DOHH2 (cell line): ENCODE measurements at regions not wholly inside any gene's neighbourhood (a gene's known extent, or its start where the extent isn't known, plus 50 kb on each side); places are given as distances from the start of the nearest gene placed in this dataset.

Source experiments
- H3F3A ChIP-seq: fragments of 200-600 bp; sonication (generic), shearing (Covaris generic); 2 replicates; pipeline ENCODE4 v1.6.0; 2016; ENCODE audit warnings: antibody characterized with exemption, mild to moderate bottlenecking; ENCODE audit not compliant: control insufficient read depth, insufficient read depth
- H3K27ac ChIP-seq: fragments of 200-600 bp; sonication (generic); 2 replicates; pipeline ENCODE4 v1.5.1; 2014; ENCODE audit warnings: low read depth, mild to moderate bottlenecking, low read length, moderate library complexity
- H3K27me3 ChIP-seq: fragments of 200-600 bp; sonication (generic); 2 replicates; pipeline ENCODE4 v1.6.1; 2014; ENCODE audit warnings: mild to moderate bottlenecking, low read length, mixed read lengths; ENCODE audit not compliant: control insufficient read depth
- H3K36me3 ChIP-seq: fragments of 200-600 bp; sonication (generic); 2 replicates; pipeline ENCODE4 v1.6.1; 2014; ENCODE audit warnings: mild to moderate bottlenecking, low read length, moderate library complexity, mixed read lengths; ENCODE audit not compliant: control insufficient read depth
- H3K4me1 ChIP-seq: fragments of 200-600 bp; sonication (generic); 2 replicates; pipeline ENCODE4 v1.6.1; 2014; ENCODE audit warnings: mild to moderate bottlenecking, low read length, mixed read lengths; ENCODE audit not compliant: control insufficient read depth
- H3K4me2 ChIP-seq: fragments of 200-600 bp; sonication (generic); 2 replicates; pipeline ENCODE4 v1.6.0; 2014; ENCODE audit warnings: mild to moderate bottlenecking, low read length, moderate library complexity
- H3K4me3 ChIP-seq: fragments of 200-600 bp; sonication (generic); 2 replicates; pipeline ENCODE4 v1.5.1; 2014; ENCODE audit warnings: mild to moderate bottlenecking, low read length, mixed read lengths
- H3K79me2 ChIP-seq: fragments of 200-600 bp; sonication (generic); 2 replicates; pipeline ENCODE4 v1.6.1; 2014; ENCODE audit warnings: mild to moderate bottlenecking, low read length, mixed read lengths; ENCODE audit not compliant: control insufficient read depth
- H3K9me2 ChIP-seq: fragments of 200-600 bp; sonication (generic); replicated peaks from 2 replicates; pipeline ENCODE4 v1.6.1; 2014; ENCODE audit warnings: mild to moderate bottlenecking, low read length, mixed read lengths; ENCODE audit not compliant: control insufficient read depth
- H3K9me3 ChIP-seq: fragments of 200-600 bp; sonication (generic); 2 replicates; pipeline ENCODE4 v1.6.1; 2014; ENCODE audit warnings: antibody characterized with exemption, low read length, mixed read lengths; ENCODE audit not compliant: control insufficient read depth, insufficient read depth
- H4K20me1 ChIP-seq: fragments of 200-600 bp; sonication (generic); 2 replicates; pipeline ENCODE4 v1.6.0; 2014; ENCODE audit warnings: low read depth, mild to moderate bottlenecking, antibody characterized with exemption, low read length, moderate library complexity; ENCODE audit not compliant: control insufficient read depth, insufficient read depth
- EZH2phosphoT487 ChIP-seq: fragments of 200-600 bp; sonication (generic); IDR thresholded peaks from 2 replicates; pipeline ENCODE4 v1.6.1; 2017; ENCODE audit warnings: borderline replicate concordance, mild to moderate bottlenecking, antibody characterized with exemption, low read length, moderate library complexity, mixed read lengths
- TF ChIP-seq, protein P1 (sequence below): fragments of 200-600 bp; sonication (generic); IDR thresholded peaks from one replicate; pipeline ENCODE4 v1.5.1; 2014; ENCODE audit warnings: antibody characterized with exemption, mild to moderate bottlenecking, low read depth, low read length; ENCODE audit not compliant: poor library complexity, severe bottlenecking

GRCh38 chr6:169161572-169162167, 92.0 kb downstream of the THBS2 start:
- Histone ChIP-seq H3K27ac (no peak overlapping the region), H3K36me3 (no peaks in the 10 kb centered on the region), H3K4me1 (no peaks in the 10 kb centered on the region), H4K20me1 (no peaks in the 10 kb centered on the region), H3K9me2 (no peaks in the 10 kb centered on the region), H3K4me3 (no peak overlapping the region), H3K4me2 (no peak overlapping the region), H3K9me3 (no peaks in the 10 kb centered on the region), H3F3A (no peaks in the 10 kb centered on the region), H3K27me3 (no peaks in the 10 kb centered on the region), H3K79me2 (no peaks in the 10 kb centered on the region)
- no peak for TF ChIP-seq EZH2phosphoT487
- TF ChIP-seq, protein P1, sequence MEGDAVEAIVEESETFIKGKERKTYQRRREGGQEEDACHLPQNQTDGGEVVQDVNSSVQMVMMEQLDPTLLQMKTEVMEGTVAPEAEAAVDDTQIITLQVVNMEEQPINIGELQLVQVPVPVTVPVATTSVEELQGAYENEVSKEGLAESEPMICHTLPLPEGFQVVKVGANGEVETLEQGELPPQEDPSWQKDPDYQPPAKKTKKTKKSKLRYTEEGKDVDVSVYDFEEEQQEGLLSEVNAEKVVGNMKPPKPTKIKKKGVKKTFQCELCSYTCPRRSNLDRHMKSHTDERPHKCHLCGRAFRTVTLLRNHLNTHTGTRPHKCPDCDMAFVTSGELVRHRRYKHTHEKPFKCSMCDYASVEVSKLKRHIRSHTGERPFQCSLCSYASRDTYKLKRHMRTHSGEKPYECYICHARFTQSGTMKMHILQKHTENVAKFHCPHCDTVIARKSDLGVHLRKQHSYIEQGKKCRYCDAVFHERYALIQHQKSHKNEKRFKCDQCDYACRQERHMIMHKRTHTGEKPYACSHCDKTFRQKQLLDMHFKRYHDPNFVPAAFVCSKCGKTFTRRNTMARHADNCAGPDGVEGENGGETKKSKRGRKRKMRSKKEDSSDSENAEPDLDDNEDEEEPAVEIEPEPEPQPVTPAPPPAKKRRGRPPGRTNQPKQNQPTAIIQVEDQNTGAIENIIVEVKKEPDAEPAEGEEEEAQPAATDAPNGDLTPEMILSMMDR: no peak

DNA sequence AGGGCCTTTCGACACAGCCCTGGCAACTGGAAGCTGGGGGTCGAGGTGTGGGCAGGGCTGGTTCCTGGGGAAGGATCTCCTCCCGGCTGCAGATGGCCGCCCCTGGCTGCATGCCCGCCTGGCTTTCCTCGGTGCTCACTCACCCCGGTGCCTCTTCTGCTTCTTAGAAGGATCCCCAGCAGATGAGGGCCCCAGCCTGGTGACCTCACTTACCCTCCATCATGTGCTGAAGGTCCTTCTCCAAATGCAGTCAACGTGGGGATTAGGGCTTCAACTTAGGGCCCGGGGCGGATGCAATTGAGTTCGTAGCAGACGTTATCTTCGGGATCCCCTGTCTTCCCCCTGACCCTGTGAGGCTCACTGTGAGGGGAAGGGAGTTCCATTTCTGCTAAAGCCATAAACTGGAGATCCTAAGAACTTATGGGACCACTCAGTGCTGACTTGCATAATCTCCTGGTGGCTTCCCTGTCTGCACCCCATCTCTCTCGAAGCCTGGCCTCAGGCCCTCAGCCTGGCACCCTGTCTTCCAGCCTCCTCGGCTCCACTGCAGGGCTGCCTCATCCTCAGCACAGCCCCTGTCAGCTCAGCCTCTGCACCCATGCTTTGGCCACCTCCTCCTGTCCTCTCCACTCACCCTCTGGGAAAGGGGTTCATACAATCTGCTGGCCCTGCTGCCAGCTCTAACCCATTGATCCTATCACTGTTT, 92.6 kb downstream of the THBS2 start:
- Histone ChIP-seq H3K36me3 (no peaks in the 10 kb centered on the region), H3K4me1 (no peaks in the 10 kb centered on the region), H3K4me2 (no peak overlapping the region), H3K27me3 (no peaks in the 10 kb centered on the region), H3K4me3 (no peak overlapping the region), H3K9me2 (no peaks in the 10 kb centered on the region), H3K9me3 (no peaks in the 10 kb centered on the region), H4K20me1 (no peaks in the 10 kb centered on the region), H3F3A (no peaks in the 10 kb centered on the region), H3K79me2 (no peaks in the 10 kb centered on the region), H3K27ac (no peak overlapping the region)
- no peak for TF ChIP-seq EZH2phosphoT487
- TF ChIP-seq, protein P1: no peak

- Histone ChIP-seq H3K9me3 (no peaks in the 10 kb centered on the region), H3K9me2 (no peaks in the 10 kb centered on the region), H3K4me1 (no peaks in the 10 kb centered on the region), H4K20me1 (no peaks in the 10 kb centered on the region), H3K4me3 (no peak overlapping the region), H3K79me2 (no peaks in the 10 kb centered on the region), H3K4me2 (no peak overlapping the region), H3F3A (no peaks in the 10 kb centered on the region), H3K27ac (no peak overlapping the region), H3K36me3 (no peaks in the 10 kb centered on the region), H3K27me3 (no peaks in the 10 kb centered on the region)
- no peak for TF ChIP-seq EZH2phosphoT487
- TF ChIP-seq, protein P1: no peak
Observed at GRCh38 chr6:169160091-169160854, 93.4 kb downstream of the THBS2 start.
